ENCODE measurements at regions not wholly inside any gene's neighbourhood (a gene's known extent, or its start where the extent isn't known, plus 50 kb on each side); places are given as distances from the start of the nearest gene placed in this dataset.

- H3K27ac ChIP-seq, result no peak overlapping the region
- no peak for TF ChIP-seq CTCF (conservative IDR thresholded peaks at IDR 0.05)
- TF ChIP-seq ZFX (IDR thresholded peaks at IDR 0.05), result no peak
Measured at GRCh38 chr11:19350160-19350559, 109.4 kb upstream of the E2F8 start.

- H3K27ac ChIP-seq, result no peak overlapping the region
- TF ChIP-seq ZFX (IDR thresholded peaks at IDR 0.05) (no peak), CTCF (conservative IDR thresholded peaks at IDR 0.05) (no peak)
Measured at GRCh38 chr11:19349340-19350025, 108.7 kb upstream of the E2F8 start.

GRCh38 chr11:19347911-19348310 lies 107.2 kb upstream of the E2F8 start:
- TF ChIP-seq ZFX (IDR thresholded peaks at IDR 0.05) (no peak), CTCF (conservative IDR thresholded peaks at IDR 0.05) (no peak)
- H3K27ac ChIP-seq, result no peak overlapping the region

GRCh38 chr11:19345848-19346681 lies 105.3 kb upstream of the E2F8 start:
- TF ChIP-seq ZFX (IDR thresholded peaks at IDR 0.05) (no peak), CTCF (conservative IDR thresholded peaks at IDR 0.05) (no peak)
- no peak overlapping the region for H3K27ac ChIP-seq

- no peak overlapping the region for H3K27ac ChIP-seq
- no peak for TF ChIP-seq ZFX (IDR thresholded peaks at IDR 0.05)
- TF ChIP-seq CTCF (conservative IDR thresholded peaks at IDR 0.05), result no peak
Measured at GRCh38 chr11:19345519-19345847, 104.7 kb upstream of the E2F8 start.

GRCh38 chr11:19344661-19345518 lies 104.1 kb upstream of the E2F8 start:
- TF ChIP-seq CTCF (conservative IDR thresholded peaks at IDR 0.05), result no peak
- no peak for TF ChIP-seq ZFX (IDR thresholded peaks at IDR 0.05)
- no peak overlapping the region for H3K27ac ChIP-seq

Data from C4-2B (cell line).